HG02610 (cell line): ENCODE measurements at regions not wholly inside any gene's neighbourhood (a gene's known extent, or its start where the extent isn't known, plus 50 kb on each side); places are given as distances from the start of the nearest gene placed in this dataset.
"Not testable (repeated sequence)": the region's sequence is repeated elsewhere in the genome, so short reads cannot be mapped to it uniquely, and the experiment has no call there.

Source experiments
- ATAC-seq: cut with Tn5 transposase; IDR thresholded peaks from one replicate; pipeline ENCODE4 v1.9.1; 2021; ENCODE audit warnings: mild to moderate bottlenecking, moderate library complexity; ENCODE audit not compliant: unreplicated experiment

- ATAC-seq, result no peak
Observed at GRCh38 chr20:12068121-12068520, 150.4 kb downstream of the BTBD3 start.

GRCh38 chr20:12069181-12069580 is 151.5 kb downstream of the BTBD3 start:
- ATAC-seq, result no peak

- ATAC-seq, result no peak
Observed at GRCh38 chr20:12072221-12072953, 154.7 kb downstream of the BTBD3 start.

- no peak for ATAC-seq
Observed at GRCh38 chr20:12072954-12073264, 155.2 kb downstream of the BTBD3 start.

GRCh38 chr20:12074111-12074655 is 156.5 kb downstream of the BTBD3 start:
- no peak for ATAC-seq

GRCh38 chr20:12076200-12076599 is 158.5 kb downstream of the BTBD3 start:
- ATAC-seq, result no peak

GRCh38 chr20:12077875-12078274 is 160.2 kb downstream of the BTBD3 start:
- no peak for ATAC-seq

- no peak for ATAC-seq
Observed at GRCh38 chr20:12079490-12079889, 161.8 kb downstream of the BTBD3 start.

GRCh38 chr20:12083269-12083668 is 165.6 kb downstream of the BTBD3 start:
- ATAC-seq, result no peak

- ATAC-seq, result no peak
Observed at GRCh38 chr20:12084482-12084881, 166.8 kb downstream of the BTBD3 start.

GRCh38 chr20:12086359-12086758 is 168.7 kb downstream of the BTBD3 start:
- no peak for ATAC-seq

- no peak for ATAC-seq
Observed at GRCh38 chr20:12090920-12091319, 173.2 kb downstream of the BTBD3 start.

- ATAC-seq, result no peak
Observed at GRCh38 chr20:12093057-12093796, 175.5 kb downstream of the BTBD3 start.

GRCh38 chr20:12093797-12094190 is 176.1 kb downstream of the BTBD3 start:
- ATAC-seq, result not testable (repeated sequence)

GRCh38 chr20:12095180-12095920 is 177.7 kb downstream of the BTBD3 start:
- ATAC-seq, result no peak

GRCh38 chr20:12098421-12098820 is 180.7 kb downstream of the BTBD3 start:
- ATAC-seq, result no peak

- no peak for ATAC-seq
Observed at GRCh38 chr20:12108846-12109245, 191.2 kb downstream of the BTBD3 start.

GRCh38 chr20:12110274-12110673 is 192.6 kb downstream of the BTBD3 start:
- ATAC-seq, result no peak

GRCh38 chr20:12110711-12111110 is 193.0 kb downstream of the BTBD3 start:
- no peak for ATAC-seq

- no peak for ATAC-seq
Observed at GRCh38 chr20:12111431-12112088, 193.9 kb downstream of the BTBD3 start.

GRCh38 chr20:12112089-12112474 is 194.4 kb downstream of the BTBD3 start:
- no peak for ATAC-seq
